ENCODE measurements at regions not wholly inside any gene's neighbourhood (a gene's known extent, or its start where the extent isn't known, plus 50 kb on each side); places are given as distances from the start of the nearest gene placed in this dataset.

- no peak for TF ChIP-seq CTCF (IDR thresholded peaks at IDR 0.05; ENCODE audit: poor library complexity)
- TF ChIP-seq EZH2phosphoT487 (IDR thresholded peaks at IDR 0.05; ENCODE audit: low read depth, severe bottlenecking, unreplicated experiment): no peak
These were observed 808.0 kb downstream of the TLE1 start for GRCh38 chr9:80881320-80881719.

Measured in hepatocyte (in vitro differentiated cells).